ENCODE measurements at regions not wholly inside any gene's neighbourhood (a gene's known extent, or its start where the extent isn't known, plus 50 kb on each side); places are given as distances from the start of the nearest gene placed in this dataset.

- DNase-seq (ENCODE audit: low spot score) = no peak
These were observed 462.4 kb upstream of the TRIB2 start for GRCh38 chr2:12254280-12254860.

- DNase-seq (ENCODE audit: low spot score) = no peak
These were observed 460.5 kb upstream of the TRIB2 start for GRCh38 chr2:12256206-12256605.

- no peak for DNase-seq (ENCODE audit: low spot score)
These were observed 459.3 kb upstream of the TRIB2 start for GRCh38 chr2:12257476-12257875.

GRCh38 chr2:12259493-12259892, 457.2 kb upstream of the TRIB2 start:
- no peak for DNase-seq (ENCODE audit: low spot score)

- DNase-seq (ENCODE audit: low spot score) = no peak
These were observed 454.6 kb upstream of the TRIB2 start for GRCh38 chr2:12261986-12262680.

GRCh38 chr2:12262681-12263436, 453.9 kb upstream of the TRIB2 start:
- DNase-seq (ENCODE audit: low spot score) = no peak

GRCh38 chr2:12263730-12264129, 453.0 kb upstream of the TRIB2 start:
- DNase-seq (ENCODE audit: low spot score) = no peak

GRCh38 chr2:12264146-12264545, 452.6 kb upstream of the TRIB2 start:
- DNase-seq (ENCODE audit: low spot score) = no peak

GRCh38 chr2:12265646-12266045, 451.1 kb upstream of the TRIB2 start:
- DNase-seq (ENCODE audit: low spot score) = no peak

- DNase-seq (ENCODE audit: low spot score) = no peak
These were observed 449.7 kb upstream of the TRIB2 start for GRCh38 chr2:12267042-12267441.

GRCh38 chr2:12269041-12269972, 447.4 kb upstream of the TRIB2 start:
- DNase-seq (ENCODE audit: low spot score) = no peak

- no peak for DNase-seq (ENCODE audit: low spot score)
These were observed 445.7 kb upstream of the TRIB2 start for GRCh38 chr2:12270876-12271588.

GRCh38 chr2:12271589-12271984, 445.1 kb upstream of the TRIB2 start:
- DNase-seq (ENCODE audit: low spot score) = no peak

GRCh38 chr2:12273111-12273510, 443.6 kb upstream of the TRIB2 start:
- no peak for DNase-seq (ENCODE audit: low spot score)

- no peak for DNase-seq (ENCODE audit: low spot score)
These were observed 442.1 kb upstream of the TRIB2 start for GRCh38 chr2:12274591-12274990.

GRCh38 chr2:12277241-12278034, 439.3 kb upstream of the TRIB2 start:
- no peak for DNase-seq (ENCODE audit: low spot score)

GRCh38 chr2:12278217-12278750, 438.5 kb upstream of the TRIB2 start:
- no peak for DNase-seq (ENCODE audit: low spot score)

GRCh38 chr2:12282780-12283695, 433.7 kb upstream of the TRIB2 start:
- DNase-seq (ENCODE audit: low spot score) = no peak

GRCh38 chr2:12284037-12284436, 432.7 kb upstream of the TRIB2 start:
- DNase-seq (ENCODE audit: low spot score) = no peak
